RPMI8226 (cell line): ENCODE measurements at regions not wholly inside any gene's neighbourhood (a gene's known extent, or its start where the extent isn't known, plus 50 kb on each side); places are given as distances from the start of the nearest gene placed in this dataset.

Experiments
- DNase-seq: peaks from one replicate; pipeline ENCODE4 v3.0.0-alpha.2; 2015

DNA sequence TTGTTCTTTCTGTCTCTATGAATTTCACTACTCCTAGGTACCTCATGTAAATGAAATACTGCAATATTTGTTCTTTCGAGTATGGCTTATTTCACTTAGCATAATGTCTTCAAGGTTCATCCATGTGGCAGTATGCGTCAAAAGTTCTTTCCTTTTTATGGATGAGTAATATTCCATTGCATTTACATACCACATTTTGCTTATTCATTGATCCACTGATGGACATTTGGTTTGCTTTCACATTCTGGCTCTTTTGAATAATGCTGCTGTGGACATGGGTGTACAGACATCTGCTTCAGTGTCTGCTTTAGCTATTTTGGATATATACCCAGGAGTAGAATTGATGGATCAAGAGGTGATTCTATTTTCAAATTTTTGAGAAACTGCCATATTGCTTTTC, 144.2 kb upstream of the PAPPA start:
- no peak for DNase-seq

- DNase-seq = no peak
Observed at GRCh38 chr9:116015855-116016254, 137.7 kb upstream of the PAPPA start.

- no peak for DNase-seq
Observed at GRCh38 chr9:116020146-116020545, 133.4 kb upstream of the PAPPA start.

DNA sequence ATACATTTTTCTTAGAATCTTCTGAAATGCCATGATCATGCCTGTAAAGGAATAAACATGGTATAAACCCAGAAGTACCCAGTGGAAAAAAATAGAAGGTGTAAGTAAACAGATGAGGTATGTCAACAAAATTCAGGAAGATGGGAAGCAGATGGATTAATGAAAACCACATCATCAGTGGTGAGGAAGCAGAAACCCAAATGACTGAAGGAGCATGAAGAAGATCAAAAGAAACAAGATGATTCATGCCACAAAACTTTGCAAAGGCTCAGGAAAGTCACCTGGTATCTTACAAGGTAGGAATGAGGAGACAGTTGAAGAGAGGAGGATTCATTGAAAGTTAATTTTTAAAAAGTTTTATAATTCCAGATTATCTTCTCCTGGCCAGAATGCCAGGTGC, 132.8 kb upstream of the PAPPA start:
- DNase-seq = no peak

- no peak for DNase-seq
Observed at GRCh38 chr9:116027096-116027495, 126.5 kb upstream of the PAPPA start.

DNA sequence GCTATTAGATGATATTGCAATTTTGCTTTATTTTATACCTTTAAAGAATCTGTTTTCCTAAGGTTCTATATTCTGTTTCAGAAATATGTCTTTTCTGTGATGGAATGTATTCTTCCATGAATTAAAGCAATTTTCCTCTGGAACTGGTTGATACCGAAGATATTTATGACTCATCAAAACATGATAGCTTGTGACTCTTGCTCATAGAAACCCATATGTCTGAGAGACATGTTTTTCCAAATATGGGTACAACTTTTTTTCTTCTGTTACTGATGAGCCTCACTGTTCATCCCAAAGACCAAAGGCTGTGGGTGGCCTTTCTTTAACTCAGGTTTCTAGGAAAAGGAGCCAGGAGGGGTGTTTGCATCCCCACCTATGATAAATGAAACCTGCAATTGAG, 126.1 kb upstream of the PAPPA start:
- no peak for DNase-seq

- DNase-seq = no peak
Observed at GRCh38 chr9:116027951-116028350, 125.6 kb upstream of the PAPPA start.

DNA sequence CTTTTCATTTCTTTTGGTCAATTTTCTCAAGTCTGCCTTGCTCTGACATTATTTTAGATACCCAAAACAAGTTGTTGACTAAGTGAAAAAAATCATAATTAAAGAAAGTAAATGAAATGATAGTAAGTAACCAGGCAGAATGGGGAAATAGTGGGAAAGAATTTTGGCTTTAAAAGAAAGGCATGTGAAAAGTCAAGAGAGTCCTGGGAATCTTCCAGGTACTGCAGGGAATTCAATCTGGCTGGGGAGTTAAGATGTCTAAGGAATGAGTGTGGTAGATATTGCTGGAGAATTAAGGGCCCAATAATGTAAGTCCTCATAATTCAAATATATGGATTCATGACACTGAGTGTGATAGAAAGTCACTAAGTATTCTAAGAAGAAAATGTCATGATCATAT, 123.1 kb upstream of the PAPPA start:
- DNase-seq = no peak

DNA sequence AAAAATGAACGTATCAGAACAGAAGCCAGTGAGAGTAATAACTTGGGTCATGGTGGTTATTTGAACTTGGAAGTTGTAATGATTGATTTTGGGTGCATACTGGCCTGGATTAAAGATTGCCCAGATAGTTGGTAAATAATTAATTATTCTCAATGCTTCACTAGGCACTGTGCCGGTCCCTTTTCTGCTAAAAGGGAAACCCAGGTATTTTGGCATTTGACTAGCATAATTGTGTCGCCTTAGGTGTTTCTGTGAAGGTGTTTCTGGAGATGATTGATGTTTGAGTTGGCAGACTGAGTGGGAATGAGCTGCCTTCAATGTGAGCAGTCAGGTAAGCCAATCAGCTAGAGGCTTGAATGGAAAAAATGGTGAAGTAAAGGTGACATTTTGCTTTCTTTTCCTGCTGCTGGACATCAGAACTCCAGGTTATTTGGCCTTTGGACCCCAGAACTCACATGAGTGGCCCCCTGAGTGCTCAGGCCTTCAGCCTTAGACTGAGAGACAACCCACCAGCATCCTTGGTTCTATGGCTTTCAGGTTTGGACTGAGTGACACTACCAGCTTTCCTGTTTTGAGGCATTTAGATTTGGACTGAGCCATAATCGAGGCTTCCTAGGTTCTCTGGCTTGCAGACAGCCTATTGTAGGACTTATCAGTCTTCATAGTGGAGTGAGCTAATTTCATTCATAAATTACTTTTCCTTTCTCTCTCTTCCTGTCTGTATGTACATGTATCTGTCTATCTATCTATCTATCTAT, 120.7 kb upstream of the PAPPA start:
- no peak for DNase-seq

GRCh38 chr9:116039312-116039711, 114.3 kb upstream of the PAPPA start:
- no peak for DNase-seq

DNA sequence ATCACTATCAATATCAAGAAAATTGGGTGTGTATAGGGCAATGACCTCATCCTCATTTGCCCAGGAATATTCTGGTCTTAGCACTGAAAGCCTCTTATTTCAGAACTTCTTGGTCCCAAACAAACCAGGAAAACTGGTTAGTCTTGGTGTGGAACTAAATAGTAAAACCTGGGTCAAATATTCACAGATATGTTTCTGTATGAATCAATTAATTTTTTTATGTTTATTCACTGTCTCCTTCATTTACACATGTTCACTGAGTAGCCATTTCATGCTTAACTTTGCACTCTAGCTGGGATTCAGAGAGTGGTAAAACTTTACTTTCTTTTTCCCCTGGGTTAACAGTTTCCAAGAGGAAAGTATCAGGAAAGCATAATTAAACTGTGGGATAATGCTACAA, 113.7 kb upstream of the PAPPA start:
- no peak for DNase-seq

- DNase-seq = no peak
Observed at GRCh38 chr9:116042321-116042720, 111.3 kb upstream of the PAPPA start.

DNA sequence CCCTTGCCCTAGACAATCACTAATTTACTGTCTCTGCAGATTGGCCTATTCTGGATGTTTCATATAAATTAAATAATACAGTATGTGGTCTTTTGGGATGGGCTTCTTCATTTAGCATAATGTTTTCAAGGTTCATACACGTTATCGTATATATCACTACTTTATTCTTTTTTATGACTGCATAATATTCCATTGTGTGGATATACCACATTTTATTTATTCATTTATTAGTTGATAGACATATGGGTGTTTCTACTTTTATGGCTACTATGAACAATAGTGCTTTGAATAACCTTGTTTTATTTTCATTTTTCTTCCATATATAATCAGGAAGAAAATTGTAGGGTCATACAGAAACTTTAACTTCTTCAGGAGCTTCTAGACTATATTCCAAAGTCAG, 108.5 kb upstream of the PAPPA start:
- no peak for DNase-seq

DNA sequence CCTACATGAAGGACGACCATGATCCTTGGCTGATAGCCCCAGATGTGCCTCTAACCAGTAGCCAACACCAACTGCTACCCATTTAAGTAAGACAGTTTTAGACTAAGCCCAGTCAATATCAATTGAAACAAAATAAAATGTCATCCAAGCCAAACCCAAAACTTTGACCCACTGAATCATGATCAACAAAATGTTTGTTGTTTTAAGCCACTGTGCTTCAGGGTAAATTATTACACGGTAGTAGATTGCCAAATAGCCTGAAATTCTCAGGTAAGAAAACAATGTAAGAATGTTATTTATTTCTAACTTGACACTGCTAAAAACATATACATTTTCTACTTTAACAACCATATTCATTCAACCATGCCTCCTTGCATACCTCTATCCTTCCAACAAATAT, 105.5 kb upstream of the PAPPA start:
- no peak for DNase-seq

DNA sequence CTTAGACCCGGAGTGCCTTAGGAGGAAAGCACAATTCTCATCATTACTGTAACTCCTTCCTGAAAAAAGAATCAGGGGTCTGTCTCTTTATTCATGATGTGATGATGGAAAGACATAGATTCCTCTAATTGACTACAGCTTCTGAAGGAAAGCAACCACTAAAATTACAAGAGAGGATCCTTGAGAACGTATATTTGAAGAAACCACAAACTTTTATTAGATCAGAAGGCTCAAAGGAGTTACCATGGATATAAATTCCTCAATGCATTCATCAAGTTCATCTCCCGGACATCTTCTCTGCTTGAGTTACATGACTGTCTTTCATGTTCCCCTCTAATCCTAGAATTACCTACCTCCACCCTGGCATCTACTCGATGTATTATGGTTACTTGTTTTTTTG, 104.1 kb upstream of the PAPPA start:
- DNase-seq = no peak

DNA sequence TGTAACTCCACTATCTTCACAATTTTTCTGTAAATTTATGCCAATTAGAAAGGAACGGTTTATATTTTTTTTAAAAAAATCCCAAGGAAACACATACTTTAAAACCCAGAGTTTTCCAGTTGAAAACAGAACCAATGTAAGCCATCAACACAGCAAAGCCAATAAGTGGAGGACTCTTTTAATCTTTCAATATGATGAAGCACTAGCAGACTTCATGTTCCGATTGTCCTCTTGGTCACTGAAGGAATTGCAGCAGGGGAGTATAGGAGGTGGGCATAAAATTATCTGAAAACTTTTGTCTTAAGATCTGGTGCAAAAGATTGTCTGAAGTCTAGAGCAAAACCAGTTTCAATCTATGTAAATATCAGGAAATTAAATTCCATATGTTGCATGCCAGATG, 102.1 kb upstream of the PAPPA start:
- DNase-seq = no peak

GRCh38 chr9:116055536-116055935, 98.1 kb upstream of the PAPPA start:
- DNase-seq = no peak

- DNase-seq = no peak
Observed at GRCh38 chr9:116057371-116057770, 96.2 kb upstream of the PAPPA start.

- DNase-seq = no peak
Observed at GRCh38 chr9:116058421-116058820, 95.2 kb upstream of the PAPPA start.

- DNase-seq = no peak
Observed at GRCh38 chr9:116059466-116059865, 94.1 kb upstream of the PAPPA start.

- no peak for DNase-seq
Observed at GRCh38 chr9:116060631-116061030, 93.0 kb upstream of the PAPPA start.

DNA sequence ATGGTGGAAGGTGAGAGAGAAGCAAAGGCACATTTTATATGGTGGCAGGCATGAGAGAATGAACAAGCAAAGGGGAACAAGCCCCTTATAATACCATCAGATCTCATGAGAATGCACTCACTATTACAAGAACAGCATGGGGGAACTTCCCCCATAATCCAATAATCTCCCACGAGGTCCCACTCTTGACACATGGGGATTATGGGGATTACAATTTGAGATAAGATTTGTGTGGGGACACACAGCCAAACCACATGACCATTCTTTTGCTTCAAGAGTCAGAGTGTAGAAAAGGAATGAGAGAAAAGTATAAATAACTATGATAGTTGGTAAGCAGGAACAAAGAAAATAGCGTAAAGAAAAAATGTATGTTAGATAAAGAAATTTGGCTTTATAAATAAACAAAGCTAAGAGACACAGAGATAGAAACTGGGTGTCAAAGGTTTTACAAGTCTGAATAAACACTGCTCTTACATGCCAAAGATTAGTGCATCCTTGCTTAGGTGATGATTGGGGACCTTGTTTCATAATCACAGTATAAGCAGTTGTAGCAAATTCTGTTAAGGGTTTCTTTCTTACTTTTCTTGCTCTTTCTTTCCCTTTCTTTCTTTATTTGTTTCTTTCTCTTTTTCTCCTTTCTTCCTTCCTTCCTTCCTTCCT, 91.9 kb upstream of the PAPPA start:
- no peak for DNase-seq

- DNase-seq = no peak
Observed at GRCh38 chr9:116062206-116062550, 91.4 kb upstream of the PAPPA start.

DNA sequence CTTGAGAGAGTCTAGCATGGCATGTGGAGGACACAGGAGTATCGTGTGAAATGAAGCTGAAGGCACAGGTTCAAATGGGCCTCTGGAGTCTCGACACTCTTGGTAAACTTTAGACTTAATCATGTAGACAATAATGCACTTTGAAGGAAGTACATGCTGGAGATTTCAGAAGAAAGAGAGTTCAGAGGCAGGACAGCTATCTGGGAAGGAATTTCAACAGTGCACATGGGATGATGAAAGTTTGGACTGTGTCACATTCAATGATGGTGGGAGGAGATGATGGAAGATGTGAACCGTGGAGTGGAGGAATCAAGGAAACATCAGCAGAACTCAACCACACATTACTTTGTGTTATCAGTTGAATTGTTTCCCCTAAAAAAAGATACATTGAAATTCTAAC, 88.6 kb upstream of the PAPPA start:
- no peak for DNase-seq

DNA sequence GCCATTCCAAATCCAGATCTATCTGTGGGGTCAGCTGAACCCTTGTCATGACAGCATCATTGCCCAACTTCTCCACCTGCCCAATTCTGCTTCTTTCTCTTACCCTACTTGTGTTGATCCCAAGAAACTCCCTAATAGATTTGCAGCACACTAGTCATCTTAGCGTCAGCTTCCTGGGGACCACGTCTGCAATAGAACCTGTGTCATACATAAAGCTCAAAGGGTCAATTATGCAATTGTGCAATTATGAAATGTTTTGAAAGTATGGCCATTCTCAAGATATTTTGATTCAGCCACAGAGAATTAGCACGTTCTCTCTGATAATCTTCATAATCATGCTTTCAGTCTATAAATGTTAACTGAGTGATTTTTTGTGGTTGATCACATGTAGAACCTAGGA, 87.4 kb upstream of the PAPPA start:
- no peak for DNase-seq
